IPS DF 19.7 (cell line): ENCODE measurements at regions not wholly inside any gene's neighbourhood (a gene's known extent, or its start where the extent isn't known, plus 50 kb on each side); places are given as distances from the start of the nearest gene placed in this dataset.
"Not testable (repeated sequence)": the region's sequence is repeated elsewhere in the genome, so short reads cannot be mapped to it uniquely, and the experiment has no call there.

ENCODE experiments used
- DNase-seq: peaks from one replicate; pipeline ENCODE4 v3.0.0-alpha.2; 2013; ENCODE audit warnings: low read depth, low spot score

DNA sequence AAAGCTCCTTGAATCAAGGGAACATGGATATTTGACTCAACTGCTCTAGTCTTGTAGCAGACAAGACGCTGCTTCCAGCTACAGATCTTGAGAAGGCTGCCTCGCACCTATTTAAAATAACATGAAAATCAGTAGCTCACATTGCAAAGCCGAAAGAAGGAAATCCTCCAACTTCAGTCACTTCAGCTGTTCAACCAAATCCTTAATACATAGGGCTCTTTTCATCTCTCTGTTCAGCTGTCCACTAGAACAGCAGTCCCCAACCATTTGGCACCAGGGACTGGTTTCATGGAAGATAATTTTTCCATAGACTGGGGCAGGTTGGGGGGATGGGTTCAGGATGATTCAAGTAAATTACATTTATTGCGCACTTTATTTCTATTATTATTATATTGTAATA is 1116.0 kb upstream of the TMEM132C start:
- no peak for DNase-seq

DNA sequence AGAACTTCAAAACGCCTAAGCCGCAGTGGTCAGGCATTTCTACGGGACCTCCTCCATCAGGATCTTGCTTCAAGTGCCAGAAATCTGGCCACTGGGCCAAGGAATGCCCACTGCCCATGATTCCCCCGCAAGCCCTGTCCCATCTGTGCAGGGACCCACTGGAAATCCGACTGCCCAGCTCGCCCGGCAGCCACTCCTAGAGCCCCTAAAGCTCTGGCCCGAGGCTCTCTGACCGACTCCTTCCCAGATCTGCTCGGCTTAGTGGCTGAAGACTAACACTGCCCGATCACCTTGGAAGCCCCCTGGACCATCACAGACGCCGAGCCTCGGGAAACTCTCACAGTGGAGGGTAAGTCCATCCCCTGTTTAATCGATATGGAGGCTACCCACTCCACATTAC is 1113.0 kb upstream of the TMEM132C start:
- DNase-seq, result no peak

- not testable (repeated sequence) for DNase-seq
These were observed 1112.1 kb upstream of the TMEM132C start for GRCh38 chr12:127154830-127155229.

- not testable (repeated sequence) for DNase-seq
These were observed 1110.9 kb upstream of the TMEM132C start for GRCh38 chr12:127155935-127156619.

- not testable (repeated sequence) for DNase-seq
These were observed 1109.2 kb upstream of the TMEM132C start for GRCh38 chr12:127157501-127158366.

GRCh38 chr12:127158385-127159061 is 1108.4 kb upstream of the TMEM132C start:
- no peak for DNase-seq

DNA sequence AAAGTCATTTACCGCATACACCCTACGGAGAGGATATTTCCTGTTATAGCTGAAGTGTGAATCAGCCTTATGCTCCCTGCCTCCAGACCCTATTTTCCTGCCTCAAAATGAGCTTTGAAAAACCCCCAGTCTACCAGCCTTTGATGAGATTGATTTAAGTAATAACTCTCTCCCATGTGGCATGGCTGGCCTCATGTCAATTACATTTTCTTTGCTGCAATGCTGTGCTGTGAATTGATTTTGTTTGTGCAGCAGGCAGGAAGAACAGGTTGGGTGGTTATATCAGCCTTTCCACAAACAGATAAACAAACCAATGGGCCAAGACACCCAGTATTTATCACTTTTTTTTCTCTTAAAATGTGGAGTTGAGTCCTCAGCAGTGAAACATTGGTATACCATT is 1105.5 kb upstream of the TMEM132C start:
- no peak for DNase-seq

DNA sequence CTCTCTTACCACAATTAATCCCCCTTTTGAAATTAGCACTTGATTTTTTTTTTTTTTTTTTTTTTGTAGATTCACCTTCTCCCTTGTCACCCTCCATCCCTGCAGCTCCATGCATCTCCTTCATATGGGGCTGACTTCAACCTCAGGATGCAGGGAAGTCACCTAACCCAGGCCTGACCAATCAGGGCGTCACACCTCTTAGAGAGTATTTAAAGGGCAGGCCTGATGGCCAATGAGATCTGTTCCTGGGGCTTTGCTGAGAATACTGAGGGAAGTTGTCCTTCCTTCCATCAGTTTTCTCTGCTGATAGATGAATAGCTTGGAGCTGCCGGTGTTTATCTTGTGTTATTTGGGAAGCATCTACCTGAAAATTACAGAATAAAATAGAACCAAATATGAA is 1104.7 kb upstream of the TMEM132C start:
- peak; percentile 23 for DNase-seq

DNA sequence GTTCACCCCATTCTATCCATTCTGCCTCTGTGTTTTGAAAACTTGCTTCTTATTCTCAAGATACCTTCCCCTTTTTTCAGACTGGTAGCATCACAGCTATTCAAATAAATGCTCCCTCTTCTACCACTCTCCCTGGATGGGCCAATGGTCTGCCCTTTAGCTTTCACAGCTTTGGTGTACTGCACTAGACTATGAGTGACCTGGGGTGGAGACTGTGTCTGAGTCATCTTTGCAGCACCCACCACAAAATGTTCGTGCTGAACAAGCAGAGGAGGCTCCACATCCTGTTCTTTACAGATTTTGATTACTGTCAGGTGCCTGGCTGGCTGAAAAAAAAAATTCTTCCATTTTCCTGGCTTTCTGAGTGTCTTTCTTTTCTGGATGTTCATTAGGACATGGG is 1104.1 kb upstream of the TMEM132C start:
- no peak for DNase-seq

DNA sequence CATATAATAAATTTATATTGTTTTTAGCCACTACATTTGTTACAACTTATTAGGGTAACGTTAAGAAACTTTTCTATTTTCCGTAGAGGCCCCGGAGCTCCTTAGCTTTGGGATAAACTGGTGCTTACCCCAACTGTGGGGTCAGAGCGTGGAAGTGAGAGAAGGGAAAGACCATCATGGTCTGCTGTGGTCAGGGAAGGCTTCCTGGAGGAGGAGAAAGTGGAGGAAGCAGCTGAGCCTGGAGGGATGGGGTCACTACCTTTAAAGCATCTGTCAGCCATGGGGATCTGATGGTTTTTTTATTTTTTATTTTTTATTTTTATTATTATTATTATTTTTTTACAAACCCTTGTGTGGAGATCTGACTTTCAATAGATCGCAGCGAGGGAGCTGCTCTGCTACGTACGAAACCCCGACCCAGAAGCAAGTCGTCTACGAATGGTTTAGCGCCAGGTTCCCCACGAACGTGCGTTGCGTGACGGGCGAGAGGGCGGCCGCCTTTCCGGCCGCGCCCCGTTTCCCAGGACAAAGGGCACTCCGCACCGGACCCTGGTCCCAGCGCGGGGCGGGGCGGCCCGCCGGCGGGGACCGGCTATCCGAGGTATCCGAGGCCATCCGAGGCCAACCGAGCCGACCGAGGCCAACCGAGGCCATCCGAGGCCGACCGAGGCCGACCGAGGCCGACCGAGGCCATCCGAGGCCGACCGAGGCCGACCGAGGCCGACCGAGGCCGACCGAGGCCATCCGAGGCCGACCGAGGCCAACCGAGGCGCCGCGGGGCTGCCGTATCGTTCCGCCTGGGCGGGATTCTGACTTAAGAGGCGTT is 1101.2 kb upstream of the TMEM132C start:
- peak; percentile 35 for DNase-seq

DNA sequence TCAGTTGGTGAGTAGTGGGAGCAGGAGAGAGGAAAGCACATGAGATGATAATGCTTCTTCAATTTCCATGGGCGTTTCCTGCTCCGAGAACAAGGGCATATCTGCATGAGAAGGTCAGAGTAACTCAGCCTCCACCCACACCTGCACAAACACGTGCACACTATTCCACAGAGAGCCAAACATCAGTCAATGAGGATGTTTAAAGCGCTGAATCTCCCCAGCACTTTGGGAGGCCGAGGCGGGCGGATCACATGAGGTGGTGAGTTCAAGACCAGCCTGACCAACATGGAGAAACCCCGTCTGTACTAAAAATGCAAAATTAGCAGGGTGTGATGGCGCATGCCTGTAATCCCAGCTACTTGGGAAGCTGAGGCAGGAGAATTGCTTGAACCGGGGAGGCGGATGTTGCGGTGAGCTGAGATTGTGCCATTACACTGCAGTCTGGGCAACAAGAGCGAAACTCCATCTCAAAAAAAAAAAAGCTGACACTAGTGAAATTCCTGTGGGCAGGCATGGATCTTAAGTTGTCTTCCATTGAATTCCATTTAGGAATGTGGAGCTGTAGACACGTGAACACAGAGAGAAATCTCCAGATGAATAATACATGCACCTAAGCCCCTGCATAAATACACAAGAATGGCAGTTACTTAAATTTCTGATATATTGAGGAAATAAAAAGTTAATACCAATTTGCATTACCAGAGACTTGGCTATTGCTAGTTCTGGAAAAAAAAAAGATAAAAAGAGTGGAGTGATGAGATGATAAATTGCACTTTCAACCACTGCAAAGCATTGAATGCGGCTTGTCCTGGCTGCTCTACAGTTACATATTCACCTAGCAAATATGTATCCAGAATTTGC is 1097.4 kb upstream of the TMEM132C start:
- DNase-seq, result no peak

GRCh38 chr12:127170226-127171180 is 1096.5 kb upstream of the TMEM132C start:
- DNase-seq, result no peak

- no peak for DNase-seq
These were observed 1094.1 kb upstream of the TMEM132C start for GRCh38 chr12:127172861-127173260.

GRCh38 chr12:127173971-127174370 is 1093.0 kb upstream of the TMEM132C start:
- DNase-seq, result not testable (repeated sequence)

- DNase-seq, result no peak
These were observed 1092.1 kb upstream of the TMEM132C start for GRCh38 chr12:127174881-127175280.

GRCh38 chr12:127175361-127175760 is 1091.6 kb upstream of the TMEM132C start:
- DNase-seq, result no peak

DNA sequence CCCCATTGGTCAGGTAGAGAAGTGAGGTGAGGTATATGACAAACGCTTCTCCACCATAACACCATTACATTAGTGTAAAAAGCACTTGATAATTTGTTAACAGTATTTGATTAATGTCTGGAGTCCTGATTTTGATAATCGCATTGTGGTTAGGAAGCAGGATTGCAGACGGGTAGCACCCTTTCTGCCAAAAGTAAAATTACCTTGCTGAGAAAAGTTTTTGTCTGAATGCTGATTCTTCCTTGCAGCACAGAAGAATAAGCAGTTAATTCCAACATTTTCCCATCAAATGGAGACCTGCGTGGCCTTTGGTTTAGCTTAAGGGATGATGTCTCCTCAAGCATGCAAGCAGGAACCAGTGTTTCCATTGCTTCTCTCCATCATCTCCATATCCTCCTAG is 1090.2 kb upstream of the TMEM132C start:
- DNase-seq, result no peak

DNA sequence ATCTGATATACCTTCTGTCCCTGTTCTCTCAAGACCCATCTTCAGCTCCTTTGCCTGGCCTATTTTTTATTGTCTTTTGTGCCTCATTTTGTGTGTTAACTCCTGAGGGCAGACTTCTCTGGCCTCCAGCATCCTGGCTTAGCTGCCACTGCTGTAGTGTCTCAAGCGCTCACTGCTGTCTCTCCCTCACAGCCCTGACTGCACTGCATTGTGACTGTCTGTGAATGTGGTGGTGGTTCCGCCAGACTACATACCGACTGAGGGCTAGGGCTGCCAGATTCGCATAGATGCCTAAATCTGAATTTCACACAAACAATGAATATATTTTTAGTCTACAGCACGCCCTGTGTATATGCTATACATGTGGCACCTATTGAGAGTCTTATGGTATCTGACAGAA is 1088.9 kb upstream of the TMEM132C start:
- DNase-seq, result no peak

- no peak for DNase-seq
These were observed 1088.5 kb upstream of the TMEM132C start for GRCh38 chr12:127178463-127178862.
